ENCODE measurements at regions not wholly inside any gene's neighbourhood (a gene's known extent, or its start where the extent isn't known, plus 50 kb on each side); places are given as distances from the start of the nearest gene placed in this dataset.

GRCh38 chr18:78699499-78699898, 280.1 kb upstream of the SALL3 start:
- H3K9me3 Mint-ChIP-seq (ENCODE audit: unreplicated experiment), result peaks cover 19% of the 10 kb centered on the region
- TF ChIP-seq CTCF (IDR thresholded peaks at IDR 0.05; ENCODE audit: unreplicated experiment), result no peak
- ChIA-PET POLR2A (no interaction called here), CTCF (no interaction called here)
- intact Hi-C loops (cut with micrococcal nuclease), result no loop called here
- H3K36me3 Mint-ChIP-seq (ENCODE audit: insufficient read depth, unreplicated experiment), result no peaks in the 10 kb centered on the region
- H3K4me1 Mint-ChIP-seq (ENCODE audit: insufficient read depth, unreplicated experiment), result no peaks in the 10 kb centered on the region
- no peak for DNase-seq (ENCODE audit: unreplicated experiment)
- H3K4me3 Mint-ChIP-seq (ENCODE audit: unreplicated experiment), result no peak overlapping the region
- H3K27ac Mint-ChIP-seq (ENCODE audit: low read depth, unreplicated experiment), result no peak overlapping the region
- BruUV-seq (replicated peaks), result no TSS peak
- H3K27me3 Mint-ChIP-seq (ENCODE audit: insufficient read depth, unreplicated experiment), result no peaks in the 10 kb centered on the region

- POLR2A ChIA-PET, result no interaction called here
- H3K4me1 Mint-ChIP-seq (ENCODE audit: insufficient read depth, unreplicated experiment), result no peaks in the 10 kb centered on the region
- BruUV-seq (replicated peaks), result no TSS peak
- CTCF ChIA-PET, result no interaction called here
- no peaks in the 10 kb centered on the region for H3K36me3 Mint-ChIP-seq (ENCODE audit: insufficient read depth, unreplicated experiment)
- intact Hi-C loops (cut with micrococcal nuclease), result no loop called here
- no peaks in the 10 kb centered on the region for H3K27me3 Mint-ChIP-seq (ENCODE audit: insufficient read depth, unreplicated experiment)
- H3K9me3 Mint-ChIP-seq (ENCODE audit: unreplicated experiment), result peaks cover 23% of the 10 kb centered on the region
- no peak overlapping the region for H3K4me3 Mint-ChIP-seq (ENCODE audit: unreplicated experiment)
- H3K27ac Mint-ChIP-seq (ENCODE audit: low read depth, unreplicated experiment), result no peak overlapping the region
- DNase-seq (ENCODE audit: unreplicated experiment), result no peak
- TF ChIP-seq CTCF (IDR thresholded peaks at IDR 0.05; ENCODE audit: unreplicated experiment), result no peak
These were observed 277.7 kb upstream of the SALL3 start for GRCh38 chr18:78701771-78702396.

- peaks cover 24% of the 10 kb centered on the region for H3K9me3 Mint-ChIP-seq (ENCODE audit: unreplicated experiment)
- no peaks in the 10 kb centered on the region for H3K36me3 Mint-ChIP-seq (ENCODE audit: insufficient read depth, unreplicated experiment)
- no peak overlapping the region for H3K27ac Mint-ChIP-seq (ENCODE audit: low read depth, unreplicated experiment)
- BruUV-seq (replicated peaks), result no TSS peak
- ChIA-PET POLR2A (no interaction called here), CTCF (no interaction called here)
- H3K27me3 Mint-ChIP-seq (ENCODE audit: insufficient read depth, unreplicated experiment), result no peaks in the 10 kb centered on the region
- no peak overlapping the region for H3K4me3 Mint-ChIP-seq (ENCODE audit: unreplicated experiment)
- TF ChIP-seq CTCF (IDR thresholded peaks at IDR 0.05; ENCODE audit: unreplicated experiment), result no peak
- no peaks in the 10 kb centered on the region for H3K4me1 Mint-ChIP-seq (ENCODE audit: insufficient read depth, unreplicated experiment)
- DNase-seq (ENCODE audit: unreplicated experiment), result no peak
- intact Hi-C loops (cut with micrococcal nuclease), result no loop called here
These were observed 276.3 kb upstream of the SALL3 start for GRCh38 chr18:78703291-78703690.

- H3K9me3 Mint-ChIP-seq (ENCODE audit: unreplicated experiment), result peaks cover 30% of the 10 kb centered on the region
- BruUV-seq (replicated peaks), result no TSS peak
- H3K27me3 Mint-ChIP-seq (ENCODE audit: insufficient read depth, unreplicated experiment), result no peaks in the 10 kb centered on the region
- no peak overlapping the region for H3K27ac Mint-ChIP-seq (ENCODE audit: low read depth, unreplicated experiment)
- H3K36me3 Mint-ChIP-seq (ENCODE audit: insufficient read depth, unreplicated experiment), result no peaks in the 10 kb centered on the region
- no peak overlapping the region for H3K4me3 Mint-ChIP-seq (ENCODE audit: unreplicated experiment)
- intact Hi-C loops (cut with micrococcal nuclease), result no loop called here
- no peaks in the 10 kb centered on the region for H3K4me1 Mint-ChIP-seq (ENCODE audit: insufficient read depth, unreplicated experiment)
- DNase-seq (ENCODE audit: unreplicated experiment), result no peak
- TF ChIP-seq CTCF (IDR thresholded peaks at IDR 0.05; ENCODE audit: unreplicated experiment), result no peak
- CTCF ChIA-PET, result no interaction called here
- POLR2A ChIA-PET, result interaction anchor here (0.6 kb wide), 1 partner anchor 1892 kb away, joined by 4 read pairs; no protein-coding TSS in a partner anchor
These were observed 274.6 kb upstream of the SALL3 start for GRCh38 chr18:78704971-78705461.

Measured in MCF 10A (cell line).